NCI-H146 treated with DMSO at 0.1 percent for 48 hours (cell line): ENCODE measurements at regions not wholly inside any gene's neighbourhood (a gene's known extent, or its start where the extent isn't known, plus 50 kb on each side); places are given as distances from the start of the nearest gene placed in this dataset.

ENCODE experiments used
- DNase-seq: peaks from one replicate; lab custom pipeline; 2025; ENCODE audit not compliant: unreplicated experiment; lab: John Stamatoyannopoulos, UW

GRCh38 chr6:76702187-76702586 lies 629.7 kb upstream of the IMPG1 start:
- DNase-seq, result no peak

DNA sequence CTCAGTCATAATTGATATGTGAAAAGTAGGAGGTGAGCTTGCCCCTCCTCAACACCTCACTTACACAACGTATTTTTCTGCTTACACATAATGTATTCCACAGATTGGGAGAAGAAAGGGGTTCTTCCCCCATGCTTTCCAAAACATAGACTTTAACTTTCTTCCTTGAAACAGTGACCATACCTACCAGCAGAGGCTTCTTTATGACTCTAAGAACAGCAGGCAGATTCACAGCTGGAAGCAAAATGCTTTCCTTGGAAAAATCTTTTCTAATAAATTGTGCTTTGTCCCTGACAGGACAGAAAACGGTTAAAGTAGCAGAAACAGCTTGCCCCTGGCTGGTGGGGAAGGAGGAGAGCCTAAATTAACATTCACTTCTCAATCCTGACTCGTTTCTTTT lies 629.1 kb upstream of the IMPG1 start:
- DNase-seq, result no peak

DNA sequence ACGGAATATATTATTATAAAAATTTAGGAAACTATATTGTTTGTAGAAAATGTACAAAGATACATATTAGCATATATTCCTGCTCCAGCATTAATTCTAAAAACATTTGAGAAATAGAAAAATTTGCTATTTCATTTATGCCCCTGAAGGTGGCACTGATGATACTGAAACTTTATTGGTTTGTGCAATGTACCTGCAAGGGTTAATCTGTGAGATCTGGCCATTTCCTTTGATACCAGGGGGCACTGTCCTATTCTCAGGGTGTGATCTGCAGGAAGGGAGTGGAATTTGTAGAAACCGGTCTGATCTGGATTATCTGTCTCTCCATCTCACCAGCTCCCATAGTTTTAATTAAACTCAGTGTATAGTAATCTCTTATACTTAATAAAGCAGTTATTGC lies 625.1 kb upstream of the IMPG1 start:
- DNase-seq, result no peak

DNA sequence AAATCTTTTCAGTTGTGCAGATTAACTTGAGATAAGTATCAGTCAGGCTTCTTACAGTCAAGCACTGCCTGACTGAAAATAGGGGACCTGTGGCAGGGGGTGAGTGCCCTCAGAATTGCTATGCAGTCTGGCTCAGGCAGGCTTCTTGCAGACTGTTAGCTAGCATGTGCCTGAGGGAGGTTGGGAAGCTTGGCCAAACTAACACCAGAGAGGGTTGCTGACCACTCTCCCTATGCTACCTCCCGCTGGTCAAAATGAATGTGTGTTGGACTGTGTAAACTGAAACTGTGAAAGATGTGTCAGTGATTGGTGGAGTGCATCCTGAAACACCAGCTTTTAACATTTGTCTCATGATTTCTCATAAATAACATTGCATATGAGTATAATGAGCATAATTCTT lies 622.3 kb upstream of the IMPG1 start:
- peak; percentile 54 for DNase-seq

GRCh38 chr6:76684875-76685274 lies 612.4 kb upstream of the IMPG1 start:
- DNase-seq, result peak; percentile 48

DNA sequence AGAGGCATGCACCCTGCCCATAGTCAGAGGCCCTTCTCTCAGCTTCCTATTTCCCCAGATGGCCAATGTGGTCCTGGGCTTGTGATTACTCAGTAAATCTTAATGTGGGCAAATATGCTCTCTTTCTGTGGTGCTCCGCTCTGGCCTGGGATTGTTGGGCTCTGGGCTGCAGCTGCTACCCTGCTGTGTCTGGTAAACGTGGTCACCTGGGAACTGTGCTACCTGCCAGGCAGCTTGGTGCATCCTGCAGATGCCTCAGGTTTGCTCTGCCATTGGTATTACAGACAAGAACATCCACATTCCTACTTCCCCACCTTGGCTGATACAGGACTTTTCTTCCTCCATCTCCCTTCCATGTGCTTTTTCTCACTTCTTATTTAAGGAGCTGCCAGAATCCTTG lies 611.5 kb upstream of the IMPG1 start:
- peak; percentile 93 for DNase-seq

DNA sequence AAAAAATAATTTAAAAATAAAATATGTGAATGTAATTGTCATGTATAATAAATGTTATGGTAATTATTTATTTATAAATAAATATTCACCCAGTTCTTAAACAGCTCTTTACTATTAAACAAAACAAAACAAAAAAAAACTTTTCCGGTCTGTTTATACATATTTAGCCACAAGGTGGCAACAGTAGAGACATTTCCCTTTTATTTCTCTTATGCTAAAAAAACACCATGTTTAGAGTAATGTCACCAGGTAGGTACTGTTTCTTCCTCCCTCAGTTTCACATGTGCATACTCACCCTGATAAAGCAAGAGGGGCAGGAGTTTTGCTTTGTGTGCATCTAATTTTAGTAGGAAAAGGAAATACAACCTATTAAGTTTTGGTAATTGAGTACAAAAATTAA lies 610.4 kb upstream of the IMPG1 start:
- no peak for DNase-seq

GRCh38 chr6:76681781-76682180 lies 609.3 kb upstream of the IMPG1 start:
- DNase-seq, result no peak

- DNase-seq, result no peak
Observed at GRCh38 chr6:76677017-76677416, 604.6 kb upstream of the IMPG1 start.

- no peak for DNase-seq
Observed at GRCh38 chr6:76671751-76672150, 599.3 kb upstream of the IMPG1 start.

GRCh38 chr6:76644231-76644630 lies 571.8 kb upstream of the IMPG1 start:
- DNase-seq, result no peak

- DNase-seq, result no peak
Observed at GRCh38 chr6:76639941-76640340, 567.5 kb upstream of the IMPG1 start.

GRCh38 chr6:76634695-76635094 lies 562.2 kb upstream of the IMPG1 start:
- DNase-seq, result no peak

DNA sequence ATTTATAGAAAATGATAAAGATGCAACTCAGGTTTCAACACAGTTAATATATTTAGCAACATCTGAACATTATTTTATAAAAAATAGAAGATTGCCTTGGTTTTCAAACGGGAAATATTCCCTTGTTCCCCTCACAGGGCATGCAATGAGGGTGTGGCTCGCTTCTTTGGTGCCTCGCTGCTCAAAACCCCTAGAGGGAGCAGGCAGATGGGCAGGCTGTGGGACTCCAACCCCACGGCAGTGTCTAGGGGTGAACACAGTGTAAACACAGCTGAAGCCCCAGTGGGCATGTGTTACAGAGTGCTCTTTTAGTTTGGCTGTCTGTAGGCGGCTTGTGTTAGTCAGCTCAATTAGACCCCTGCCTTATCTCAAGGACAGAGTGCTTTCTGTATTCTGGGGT lies 560.8 kb upstream of the IMPG1 start:
- peak; percentile 69 for DNase-seq

GRCh38 chr6:76631622-76632021 lies 559.2 kb upstream of the IMPG1 start:
- no peak for DNase-seq

- DNase-seq, result peak; percentile 58
Observed at GRCh38 chr6:76615395-76615794, 542.9 kb upstream of the IMPG1 start.

DNA sequence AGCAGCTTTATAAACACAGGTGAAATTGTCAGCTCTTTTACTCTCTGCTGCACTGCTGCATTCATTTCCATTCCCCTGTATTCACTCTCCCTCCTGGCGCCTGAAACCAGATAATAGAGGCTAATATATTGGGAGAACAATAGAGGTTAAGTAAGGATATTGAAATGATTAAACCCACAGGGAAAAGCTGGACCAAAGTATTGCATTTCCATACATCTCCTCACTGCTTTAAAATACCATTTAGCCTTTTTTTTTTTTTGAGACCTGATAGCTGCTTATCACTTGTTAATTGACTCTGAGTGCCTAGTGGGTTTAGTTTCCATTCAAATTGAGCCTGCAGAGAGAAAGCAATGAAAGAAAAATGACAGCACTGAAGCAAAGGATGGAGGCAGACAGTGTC lies 540.5 kb upstream of the IMPG1 start:
- DNase-seq, result peak; percentile 98

- DNase-seq, result no peak
Observed at GRCh38 chr6:76609160-76609559, 536.7 kb upstream of the IMPG1 start.

DNA sequence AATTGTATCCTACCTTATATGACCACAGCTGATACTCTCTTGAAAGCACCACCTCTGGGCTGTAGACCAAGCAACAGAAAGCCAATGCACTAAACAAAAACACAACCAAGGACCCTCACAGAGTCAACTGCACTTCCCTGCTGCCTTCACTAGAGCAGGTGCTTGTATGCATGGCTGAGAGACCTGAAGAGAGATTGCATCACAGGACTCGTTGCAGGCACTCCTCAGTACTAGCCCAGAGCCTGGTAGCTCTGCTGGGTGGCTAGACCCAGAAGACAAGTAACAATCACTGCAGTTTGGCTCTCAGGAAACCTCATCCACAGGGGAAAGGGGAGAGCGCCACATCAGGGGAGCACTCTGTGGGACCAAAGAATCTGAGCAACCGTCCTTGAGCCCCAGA lies 521.6 kb upstream of the IMPG1 start:
- no peak for DNase-seq

- DNase-seq, result no peak
Observed at GRCh38 chr6:76593668-76594067, 521.2 kb upstream of the IMPG1 start.

- DNase-seq, result no peak
Observed at GRCh38 chr6:76592566-76592965, 520.1 kb upstream of the IMPG1 start.

- DNase-seq, result no peak
Observed at GRCh38 chr6:76587271-76587670, 514.8 kb upstream of the IMPG1 start.

GRCh38 chr6:76584121-76584520 lies 511.7 kb upstream of the IMPG1 start:
- DNase-seq, result no peak

- DNase-seq, result no peak
Observed at GRCh38 chr6:76578746-76579145, 506.3 kb upstream of the IMPG1 start.
